ENCODE measurements at regions not wholly inside any gene's neighbourhood (a gene's known extent, or its start where the extent isn't known, plus 50 kb on each side); places are given as distances from the start of the nearest gene placed in this dataset.

- Histone ChIP-seq H3K4me3 (ENCODE audit: low read length) (no peak overlapping the region), H3K79me2 (ENCODE audit: control insufficient read depth, low read length) (no peaks in the 10 kb centered on the region), H3F3A (ENCODE audit: control insufficient read depth, insufficient read depth) (no peaks in the 10 kb centered on the region), H3K9me2 (replicated peaks; ENCODE audit: control insufficient read depth, low read length) (no peaks in the 10 kb centered on the region), H3K4me1 (ENCODE audit: control insufficient read depth, low read length) (no peaks in the 10 kb centered on the region), H3K27ac (ENCODE audit: low read depth, low read length) (no peak overlapping the region), H3K9me3 (ENCODE audit: control insufficient read depth, insufficient read depth, low read length) (no peaks in the 10 kb centered on the region), H4K20me1 (ENCODE audit: control insufficient read depth, insufficient read depth, low read depth, low read length) (no peaks in the 10 kb centered on the region), H3K36me3 (ENCODE audit: control insufficient read depth, low read length) (no peaks in the 10 kb centered on the region), H3K4me2 (ENCODE audit: low read length) (no peak overlapping the region), H3K27me3 (ENCODE audit: control insufficient read depth, low read length) (no peaks in the 10 kb centered on the region)
- TF ChIP-seq, protein P1, sequence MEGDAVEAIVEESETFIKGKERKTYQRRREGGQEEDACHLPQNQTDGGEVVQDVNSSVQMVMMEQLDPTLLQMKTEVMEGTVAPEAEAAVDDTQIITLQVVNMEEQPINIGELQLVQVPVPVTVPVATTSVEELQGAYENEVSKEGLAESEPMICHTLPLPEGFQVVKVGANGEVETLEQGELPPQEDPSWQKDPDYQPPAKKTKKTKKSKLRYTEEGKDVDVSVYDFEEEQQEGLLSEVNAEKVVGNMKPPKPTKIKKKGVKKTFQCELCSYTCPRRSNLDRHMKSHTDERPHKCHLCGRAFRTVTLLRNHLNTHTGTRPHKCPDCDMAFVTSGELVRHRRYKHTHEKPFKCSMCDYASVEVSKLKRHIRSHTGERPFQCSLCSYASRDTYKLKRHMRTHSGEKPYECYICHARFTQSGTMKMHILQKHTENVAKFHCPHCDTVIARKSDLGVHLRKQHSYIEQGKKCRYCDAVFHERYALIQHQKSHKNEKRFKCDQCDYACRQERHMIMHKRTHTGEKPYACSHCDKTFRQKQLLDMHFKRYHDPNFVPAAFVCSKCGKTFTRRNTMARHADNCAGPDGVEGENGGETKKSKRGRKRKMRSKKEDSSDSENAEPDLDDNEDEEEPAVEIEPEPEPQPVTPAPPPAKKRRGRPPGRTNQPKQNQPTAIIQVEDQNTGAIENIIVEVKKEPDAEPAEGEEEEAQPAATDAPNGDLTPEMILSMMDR (IDR thresholded peaks at IDR 0.05; ENCODE audit: low read depth, low read length, poor library complexity, severe bottlenecking), result no peak
- no peak for TF ChIP-seq EZH2phosphoT487 (IDR thresholded peaks at IDR 0.05; ENCODE audit: borderline replicate concordance, low read length)
Observed at GRCh38 chr2:122532072-122532344, 776.6 kb downstream of the TSN start.

DNA sequence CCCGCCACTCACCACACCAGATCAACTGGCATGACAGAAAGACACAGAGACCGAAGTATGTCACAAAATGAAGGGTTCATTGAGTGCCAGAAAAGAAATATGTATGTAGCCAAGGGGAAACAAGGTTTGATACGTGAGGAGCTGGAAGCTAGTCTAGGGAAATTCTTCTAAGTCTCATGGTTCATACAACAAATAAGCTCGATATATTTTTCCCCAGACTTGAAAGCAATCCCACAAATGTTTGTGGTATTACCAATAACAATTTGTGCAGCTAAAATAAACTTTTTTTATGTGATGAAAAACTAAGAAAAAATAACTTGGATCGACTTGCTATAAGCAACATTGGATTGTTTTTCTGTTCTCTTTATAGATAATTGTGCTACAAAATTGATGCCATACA, 777.0 kb downstream of the TSN start:
- no peak overlapping the region for H3K4me2 ChIP-seq (ENCODE audit: low read length)
- no peaks in the 10 kb centered on the region for H4K20me1 ChIP-seq (ENCODE audit: control insufficient read depth, insufficient read depth, low read depth, low read length)
- H3K79me2 ChIP-seq (ENCODE audit: control insufficient read depth, low read length), result no peaks in the 10 kb centered on the region
- no peaks in the 10 kb centered on the region for H3K9me2 ChIP-seq (replicated peaks; ENCODE audit: control insufficient read depth, low read length)
- H3F3A ChIP-seq (ENCODE audit: control insufficient read depth, insufficient read depth), result no peaks in the 10 kb centered on the region
- no peak overlapping the region for H3K4me3 ChIP-seq (ENCODE audit: low read length)
- no peaks in the 10 kb centered on the region for H3K9me3 ChIP-seq (ENCODE audit: control insufficient read depth, insufficient read depth, low read length)
- H3K36me3 ChIP-seq (ENCODE audit: control insufficient read depth, low read length), result no peaks in the 10 kb centered on the region
- no peaks in the 10 kb centered on the region for H3K4me1 ChIP-seq (ENCODE audit: control insufficient read depth, low read length)
- no peaks in the 10 kb centered on the region for H3K27me3 ChIP-seq (ENCODE audit: control insufficient read depth, low read length)
- no peak for TF ChIP-seq EZH2phosphoT487 (IDR thresholded peaks at IDR 0.05; ENCODE audit: borderline replicate concordance, low read length)
- TF ChIP-seq, protein P1 (IDR thresholded peaks at IDR 0.05; ENCODE audit: low read depth, low read length, poor library complexity, severe bottlenecking), result no peak
- no peak overlapping the region for H3K27ac ChIP-seq (ENCODE audit: low read depth, low read length)

DNA sequence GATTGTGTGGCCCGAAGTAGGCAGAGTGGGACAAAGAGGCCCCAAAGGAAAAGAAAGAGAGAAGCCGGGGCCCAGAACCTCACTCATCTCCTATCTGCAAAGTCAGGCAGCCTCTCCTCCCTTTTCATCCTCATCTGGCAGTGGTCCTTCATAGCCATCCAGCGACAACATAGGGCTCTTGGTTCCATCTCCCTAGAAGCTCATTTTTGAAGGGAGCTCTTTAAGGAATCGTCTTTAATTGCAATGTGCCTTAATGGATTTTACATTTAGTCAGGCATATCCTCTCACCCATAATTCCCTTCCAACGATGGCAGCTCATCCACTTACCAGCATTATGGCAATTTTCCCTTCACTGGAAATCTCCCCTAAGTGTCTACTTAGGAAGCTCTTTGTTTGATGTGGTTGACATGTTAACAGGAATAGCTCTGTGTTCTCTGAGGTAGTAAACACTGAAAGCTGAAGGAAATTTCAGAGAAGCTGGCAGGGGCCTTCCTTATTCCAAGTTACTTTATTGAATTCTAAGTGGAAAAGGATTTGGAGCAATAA, 780.6 kb downstream of the TSN start:
- Histone ChIP-seq H3K9me2 (replicated peaks; ENCODE audit: control insufficient read depth, low read length) (no peaks in the 10 kb centered on the region), H3K79me2 (ENCODE audit: control insufficient read depth, low read length) (no peaks in the 10 kb centered on the region), H3K9me3 (ENCODE audit: control insufficient read depth, insufficient read depth, low read length) (no peaks in the 10 kb centered on the region), H3K27ac (ENCODE audit: low read depth, low read length) (no peak overlapping the region), H3K4me3 (ENCODE audit: low read length) (no peak overlapping the region), H4K20me1 (ENCODE audit: control insufficient read depth, insufficient read depth, low read depth, low read length) (no peaks in the 10 kb centered on the region), H3K4me2 (ENCODE audit: low read length) (no peak overlapping the region), H3F3A (ENCODE audit: control insufficient read depth, insufficient read depth) (no peaks in the 10 kb centered on the region), H3K4me1 (ENCODE audit: control insufficient read depth, low read length) (no peaks in the 10 kb centered on the region), H3K27me3 (ENCODE audit: control insufficient read depth, low read length) (no peaks in the 10 kb centered on the region), H3K36me3 (ENCODE audit: control insufficient read depth, low read length) (no peaks in the 10 kb centered on the region)
- TF ChIP-seq EZH2phosphoT487 (IDR thresholded peaks at IDR 0.05; ENCODE audit: borderline replicate concordance, low read length), result no peak
- TF ChIP-seq, protein P1 (IDR thresholded peaks at IDR 0.05; ENCODE audit: low read depth, low read length, poor library complexity, severe bottlenecking), result no peak

- Histone ChIP-seq H3K9me2 (replicated peaks; ENCODE audit: control insufficient read depth, low read length) (no peaks in the 10 kb centered on the region), H3K9me3 (ENCODE audit: control insufficient read depth, insufficient read depth, low read length) (no peaks in the 10 kb centered on the region), H3K79me2 (ENCODE audit: control insufficient read depth, low read length) (no peaks in the 10 kb centered on the region), H4K20me1 (ENCODE audit: control insufficient read depth, insufficient read depth, low read depth, low read length) (no peaks in the 10 kb centered on the region), H3K4me3 (ENCODE audit: low read length) (no peak overlapping the region), H3F3A (ENCODE audit: control insufficient read depth, insufficient read depth) (no peaks in the 10 kb centered on the region), H3K4me2 (ENCODE audit: low read length) (no peak overlapping the region), H3K36me3 (ENCODE audit: control insufficient read depth, low read length) (no peaks in the 10 kb centered on the region), H3K4me1 (ENCODE audit: control insufficient read depth, low read length) (no peaks in the 10 kb centered on the region), H3K27me3 (ENCODE audit: control insufficient read depth, low read length) (no peaks in the 10 kb centered on the region), H3K27ac (ENCODE audit: low read depth, low read length) (no peak overlapping the region)
- TF ChIP-seq EZH2phosphoT487 (IDR thresholded peaks at IDR 0.05; ENCODE audit: borderline replicate concordance, low read length), result no peak
- TF ChIP-seq, protein P1 (IDR thresholded peaks at IDR 0.05; ENCODE audit: low read depth, low read length, poor library complexity, severe bottlenecking), result no peak
Observed at GRCh38 chr2:122539311-122539710, 783.9 kb downstream of the TSN start.
